OCI-LY1 (cell line): ENCODE measurements at regions not wholly inside any gene's neighbourhood (a gene's known extent, or its start where the extent isn't known, plus 50 kb on each side); places are given as distances from the start of the nearest gene placed in this dataset.

Experiments used
- CTCF ChIP-seq: fragments of 200-600 bp; sonication (generic), shearing (Covaris generic); IDR thresholded peaks from 2 replicates; pipeline ENCODE4 v1.5.1; 2017; ENCODE audit warnings: mild to moderate bottlenecking, antibody characterized with exemption, low read length, moderate library complexity, mixed read lengths
- EZH2 ChIP-seq: fragments of 200-600 bp; sonication (generic), shearing (Covaris generic); IDR thresholded peaks from 2 replicates; pipeline ENCODE4 v1.8.0; 2017; ENCODE audit warnings: borderline replicate concordance, mixed run types, mild to moderate bottlenecking, antibody characterized with exemption, low read length, moderate library complexity, mixed read lengths

- TF ChIP-seq CTCF: no peak
- no peak for TF ChIP-seq EZH2
Observed at GRCh38 chr13:62088165-62088564, 672.5 kb upstream of the PCDH20 start.
